WTC11 (cell line): ENCODE measurements at regions not wholly inside any gene's neighbourhood (a gene's known extent, or its start where the extent isn't known, plus 50 kb on each side); places are given as distances from the start of the nearest gene placed in this dataset.
A peak's percentile ranks its signal among the peaks of the same experiment; 100 is the strongest.

Experiments used
- ATAC-seq: fragments of 200-7000 bp; cut with Tn5 transposase; 2 replicates; pipeline ENCODE4 v1.10.0; 2021; ENCODE audit warnings: mild to moderate bottlenecking, moderate library complexity
- CTCF ChIA-PET: fragments of 300-600 bp; sonication (Branson Sonifier 250); formaldehyde crosslinking; loops from one replicate; lab custom pipeline; 2021; ENCODE audit warnings: antibody characterized with exemption; lab: Charles Lee
- POLR2A ChIA-PET: fragments of 350-600 bp; sonication (Branson Sonifier 250); formaldehyde crosslinking; loops from one replicate; lab custom pipeline; 2021; ENCODE audit warnings: antibody characterized with exemption; lab: Charles Lee
- DNase-seq: peaks from one replicate; pipeline ENCODE4 v3.0.0; 2021; ENCODE audit warnings: low spot score
- H3K27ac Mint-ChIP-seq: 2 replicates; pipeline ENCODE4 v1.8.0; 2021; ENCODE audit warnings: mixed read lengths
- H3K27me3 Mint-ChIP-seq: 2 replicates; pipeline ENCODE4 v1.8.0; 2021; ENCODE audit warnings: low read depth, mild to moderate bottlenecking, moderate library complexity, mixed read lengths
- H3K36me3 Mint-ChIP-seq: 2 replicates; pipeline ENCODE4 v1.8.0; 2021; ENCODE audit warnings: mixed read lengths
- H3K4me1 Mint-ChIP-seq: 2 replicates; pipeline ENCODE4 v1.8.0; 2022; ENCODE audit warnings: mixed read lengths
- H3K4me3 Mint-ChIP-seq: 2 replicates; pipeline ENCODE4 v1.8.0; 2021; ENCODE audit warnings: mild to moderate bottlenecking, moderate library complexity, mixed read lengths
- H3K9me3 Mint-ChIP-seq: 2 replicates; pipeline ENCODE4 v1.8.0; 2021; ENCODE audit warnings: mixed read lengths
- ARID4B ChIP-seq: sonication (generic); formaldehyde crosslinking; IDR thresholded peaks from 2 replicates; pipeline ENCODE4 v1.8.0; 2023; ENCODE audit warnings: missing genetic modification reagents, mild to moderate bottlenecking, borderline replicate concordance
- ATF2 ChIP-seq: sonication (generic); formaldehyde crosslinking; IDR thresholded peaks from 2 replicates; pipeline ENCODE4 v1.8.1; 2022; ENCODE audit warnings: low read depth, missing genetic modification reagents, borderline replicate concordance
- ATF6 ChIP-seq: sonication (generic); formaldehyde crosslinking; IDR thresholded peaks from 2 replicates; pipeline ENCODE4 v1.8.1; 2023; ENCODE audit warnings: mild to moderate bottlenecking, missing genetic modification reagents
- CBFB ChIP-seq: sonication (generic); formaldehyde crosslinking; IDR thresholded peaks from 2 replicates; pipeline ENCODE4 v1.8.1; 2022; ENCODE audit warnings: mild to moderate bottlenecking, low read depth, missing genetic modification reagents
- CDX4 ChIP-seq: fragments of 250-450 bp; sonication (Bioruptor Pico); IDR thresholded peaks from 2 replicates; pipeline ENCODE4 v1.9.0; 2021; ENCODE audit warnings: moderate library complexity, mild to moderate bottlenecking, inconsistent platforms, borderline replicate concordance
- ELF4 ChIP-seq: sonication (generic); formaldehyde crosslinking; IDR thresholded peaks from 2 replicates; pipeline ENCODE4 v1.8.1; 2022; ENCODE audit warnings: low read depth, mild to moderate bottlenecking, moderate library complexity, missing genetic modification reagents
- ETV6 ChIP-seq: sonication (generic); formaldehyde crosslinking; IDR thresholded peaks from 2 replicates; pipeline ENCODE4 v1.8.1; 2022; ENCODE audit warnings: mild to moderate bottlenecking, missing genetic modification reagents
- JUN ChIP-seq: sonication (generic); formaldehyde crosslinking; IDR thresholded peaks from 2 replicates; pipeline ENCODE4 v1.8.0; 2023; ENCODE audit warnings: mild to moderate bottlenecking, missing genetic modification reagents
- MLX ChIP-seq: sonication (generic); formaldehyde crosslinking; IDR thresholded peaks from 2 replicates; pipeline ENCODE4 v1.8.1; 2023; ENCODE audit warnings: mild to moderate bottlenecking, missing genetic modification reagents, moderate library complexity
- NR1H2 ChIP-seq: sonication (generic); formaldehyde crosslinking; IDR thresholded peaks from 2 replicates; pipeline ENCODE4 v1.9.0; 2021; ENCODE audit warnings: mild to moderate bottlenecking, moderate library complexity, missing genetic modification reagents
- OVOL2 ChIP-seq: fragments of 250-450 bp; sonication (Bioruptor Pico); IDR thresholded peaks from 2 replicates; pipeline ENCODE4 v1.9.0; 2021; ENCODE audit warnings: mild to moderate bottlenecking, borderline replicate concordance
- RORB ChIP-seq: fragments of 250-450 bp; sonication (Bioruptor Pico); IDR thresholded peaks from 2 replicates; pipeline ENCODE4 v1.9.0; 2021; ENCODE audit warnings: mild to moderate bottlenecking
- SP1 ChIP-seq: sonication (generic); formaldehyde crosslinking; conservative IDR thresholded peaks from 2 replicates; pipeline ENCODE4 v1.8.1; 2022; ENCODE audit warnings: missing genetic modification reagents
- TCF7 ChIP-seq: sonication (generic); formaldehyde crosslinking; IDR thresholded peaks from 2 replicates; pipeline ENCODE4 v1.8.0; 2022; ENCODE audit warnings: mild to moderate bottlenecking, low read depth, missing genetic modification reagents, moderate library complexity
- TEAD4 ChIP-seq: sonication (generic); formaldehyde crosslinking; IDR thresholded peaks from 2 replicates; pipeline ENCODE4 v1.8.0; 2022; ENCODE audit warnings: mild to moderate bottlenecking, missing genetic modification reagents
- ZMAT4 ChIP-seq: fragments of 250-450 bp; sonication (Bioruptor Pico); IDR thresholded peaks from 2 replicates; pipeline ENCODE4 v1.9.0; 2021; ENCODE audit warnings: mild to moderate bottlenecking
- ZNF121 ChIP-seq: sonication (generic); formaldehyde crosslinking; IDR thresholded peaks from 2 replicates; pipeline ENCODE4 v1.8.0; 2023; ENCODE audit warnings: missing genetic modification reagents
- ZNF138 ChIP-seq: sonication (generic); formaldehyde crosslinking; conservative IDR thresholded peaks from 2 replicates; pipeline ENCODE4 v1.8.1; 2022; ENCODE audit warnings: mild to moderate bottlenecking, moderate library complexity, missing genetic modification reagents
- ZNF396 ChIP-seq: fragments of 250-450 bp; sonication (Bioruptor Pico); IDR thresholded peaks from 2 replicates; pipeline ENCODE4 v1.8.0; 2021; ENCODE audit warnings: mild to moderate bottlenecking, moderate library complexity, borderline replicate concordance
- ZNF416 ChIP-seq: fragments of 250-450 bp; sonication (Bioruptor Pico); IDR thresholded peaks from 2 replicates; pipeline ENCODE4 v1.9.0; 2021; ENCODE audit warnings: mild to moderate bottlenecking, inconsistent platforms
- ZNF425 ChIP-seq: fragments of 250-450 bp; sonication (Bioruptor Pico); conservative IDR thresholded peaks from 2 replicates; pipeline ENCODE4 v1.9.0; 2021; ENCODE audit warnings: mild to moderate bottlenecking
- ZSCAN18 ChIP-seq: fragments of 250-450 bp; sonication (Bioruptor Pico); IDR thresholded peaks from 2 replicates; pipeline ENCODE4 v2.1.2; 2022; ENCODE audit warnings: mild to moderate bottlenecking, moderate library complexity

- POLR2A ChIA-PET: interaction anchor here (0.6 kb wide), 1 partner anchor 208 kb away, joined by 3 read pairs; no protein-coding TSS in a partner anchor
- Mint-ChIP-seq H3K9me3 (no peaks in the 10 kb centered on the region), H3K4me1 (peaks cover 7% of the 10 kb centered on the region), H3K27me3 (no peaks in the 10 kb centered on the region), H3K4me3 (no peak overlapping the region), H3K27ac (no peak overlapping the region), H3K36me3 (no peaks in the 10 kb centered on the region)
- TF ChIP-seq CDX4: no peak
- no peak for TF ChIP-seq NR1H2 (CRISPR knock-in tag)
- no peak for TF ChIP-seq TCF7
- TF ChIP-seq OVOL2 (CRISPR knock-in tag): no peak
- TF ChIP-seq ELF4 (CRISPR knock-in tag): no peak
- no peak for ATAC-seq
- no peak for DNase-seq
- CTCF ChIA-PET: no interaction called here
These were observed 1098.2 kb downstream of the ZPLD1 start for GRCh38 chr3:103532986-103533385.

GRCh38 chr3:103554451-103554850 lies 1119.6 kb downstream of the ZPLD1 start:
- no peak for ATAC-seq
- POLR2A ChIA-PET: no interaction called here
- peaks cover 10% of the 10 kb centered on the region for H3K4me1 Mint-ChIP-seq
- H3K27ac Mint-ChIP-seq: no peak overlapping the region
- H3K9me3 Mint-ChIP-seq: no peaks in the 10 kb centered on the region
- CTCF ChIA-PET: no interaction called here
- no peaks in the 10 kb centered on the region for H3K36me3 Mint-ChIP-seq
- H3K4me3 Mint-ChIP-seq: peak overlapping the region; percentile 14; the same call in 1 of the 2 replicates
- no peak for DNase-seq
- H3K27me3 Mint-ChIP-seq: no peaks in the 10 kb centered on the region
- TF ChIP-seq RORB (CRISPR knock-in tag): no peak
- TF ChIP-seq SP1 (CRISPR knock-in tag): no peak
- TF ChIP-seq ZNF121 (CRISPR knock-in tag): no peak
- no peak for TF ChIP-seq ATF6
- TF ChIP-seq ETV6: no peak
- TF ChIP-seq TEAD4 (CRISPR knock-in tag): no peak
- no peak for TF ChIP-seq JUN (CRISPR knock-in tag)
- TF ChIP-seq ZMAT4 (CRISPR knock-in tag): no peak
- no peak for TF ChIP-seq ZNF416
- TF ChIP-seq CBFB (CRISPR knock-in tag): no peak
- no peak for TF ChIP-seq ARID4B (CRISPR knock-in tag)
- no peak for TF ChIP-seq MLX
- no peak for TF ChIP-seq ATF2 (CRISPR knock-in tag)
- no peak for TF ChIP-seq ZNF396 (CRISPR knock-in tag)
- TF ChIP-seq ZNF425 (CRISPR knock-in tag): no peak
- no peak for TF ChIP-seq ZSCAN18
- TF ChIP-seq ZNF138 (CRISPR knock-in tag): no peak
- TF ChIP-seq, all 79 proteins: peak for 0
